SK-N-SH treated with all-trans-retinoic acid at 6 μM for 48 hours (cell line): ENCODE measurements at regions not wholly inside any gene's neighbourhood (a gene's known extent, or its start where the extent isn't known, plus 50 kb on each side); places are given as distances from the start of the nearest gene placed in this dataset.
"Not testable (repeated sequence)": the region's sequence is repeated elsewhere in the genome, so short reads cannot be mapped to it uniquely, and the experiment has no call there.

ENCODE experiments used
- ATAC-seq: fragments of 200-7000 bp; cut with Tn5 transposase; 3 replicates; pipeline ENCODE4 v1.9.1; 2020; ENCODE audit warnings: mild to moderate bottlenecking, moderate library complexity
- ARNTL ChIP-seq: fragments of 450-650 bp; formaldehyde crosslinking; IDR thresholded peaks from 2 replicates; pipeline ENCODE4 v1.5.0; 2020; ENCODE audit warnings: low read depth, mild to moderate bottlenecking, moderate library complexity, borderline replicate concordance
- BACH2 ChIP-seq: fragments of 250-450 bp; sonication (Bioruptor Pico); IDR thresholded peaks from 2 replicates; pipeline ENCODE4 v1.9.0; 2021; ENCODE audit warnings: mild to moderate bottlenecking, borderline replicate concordance
- CREB5 ChIP-seq: fragments of 250-450 bp; sonication (Bioruptor Pico); IDR thresholded peaks from 2 replicates; pipeline ENCODE4 v1.5.1; 2020; ENCODE audit warnings: low read depth, mild to moderate bottlenecking, moderate library complexity
- CSDC2 ChIP-seq: fragments of 250-450 bp; sonication (Bioruptor Pico); IDR thresholded peaks from 2 replicates; pipeline ENCODE4 v1.5.0; 2020; ENCODE audit warnings: mild to moderate bottlenecking, moderate library complexity
- GLIS3 ChIP-seq: fragments of 250-450 bp; sonication (Bioruptor Pico); IDR thresholded peaks from 2 replicates; pipeline ENCODE4 v1.5.0; 2020; ENCODE audit warnings: mild to moderate bottlenecking, moderate library complexity
- ISL1 ChIP-seq: fragments of 250-450 bp; sonication (Bioruptor Pico); IDR thresholded peaks from 2 replicates; pipeline ENCODE4 v2.1.2; 2022; ENCODE audit warnings: mild to moderate bottlenecking, moderate library complexity
- OSR1 ChIP-seq: fragments of 250-450 bp; sonication (Bioruptor Pico); IDR thresholded peaks from 2 replicates; pipeline ENCODE4 v1.8.0; 2022; ENCODE audit warnings: moderate library complexity, mild to moderate bottlenecking, inconsistent platforms
- PPARA ChIP-seq: fragments of 250-450 bp; sonication (Bioruptor Pico); IDR thresholded peaks from 2 replicates; pipeline ENCODE4 v1.5.0; 2020; ENCODE audit warnings: mild to moderate bottlenecking, borderline replicate concordance
- RARB ChIP-seq: fragments of 250-450 bp; sonication (Bioruptor Pico); IDR thresholded peaks from 2 replicates; pipeline ENCODE4 v1.8.0; 2021; ENCODE audit warnings: mild to moderate bottlenecking, moderate library complexity
- SNAI2 ChIP-seq: fragments of 250-450 bp; sonication (Bioruptor Pico); IDR thresholded peaks from 2 replicates; pipeline ENCODE4 v1.5.0; 2020; ENCODE audit warnings: mild to moderate bottlenecking, moderate library complexity
- TCF4 ChIP-seq: fragments of 250-450 bp; sonication (Bioruptor Pico); IDR thresholded peaks from 2 replicates; pipeline ENCODE4 v1.8.0; 2021; ENCODE audit warnings: mild to moderate bottlenecking, moderate library complexity, borderline replicate concordance
- TOX ChIP-seq: fragments of 250-450 bp; sonication (Bioruptor Pico); IDR thresholded peaks from 2 replicates; pipeline ENCODE4 v1.8.0; 2021; ENCODE audit warnings: mild to moderate bottlenecking, moderate library complexity, borderline replicate concordance
- ZC3H10 ChIP-seq: fragments of 250-450 bp; sonication (Bioruptor Pico); IDR thresholded peaks from 2 replicates; pipeline ENCODE4 v1.5.1; 2021; ENCODE audit warnings: mild to moderate bottlenecking, moderate library complexity
- ZFP30 ChIP-seq: fragments of 450-650 bp; formaldehyde crosslinking; IDR thresholded peaks from 2 replicates; pipeline ENCODE4 v1.5.0; 2022; ENCODE audit warnings: mild to moderate bottlenecking, moderate library complexity
- ZNF565 ChIP-seq: fragments of 450-650 bp; formaldehyde crosslinking; conservative IDR thresholded peaks from 2 replicates; pipeline ENCODE4 v1.5.0; 2020; ENCODE audit warnings: low read depth, mild to moderate bottlenecking, moderate library complexity
- ZNF70 ChIP-seq: fragments of 450-650 bp; formaldehyde crosslinking; IDR thresholded peaks from 2 replicates; pipeline ENCODE4 v1.5.0; 2020; ENCODE audit warnings: mild to moderate bottlenecking, moderate library complexity
- ZNF8 ChIP-seq: fragments of 450-650 bp; formaldehyde crosslinking; IDR thresholded peaks from 2 replicates; pipeline ENCODE4 v1.5.0; 2020; ENCODE audit warnings: mild to moderate bottlenecking, moderate library complexity
- TF ChIP-seq, protein P1 (sequence below): fragments of 250-450 bp; sonication (Bioruptor Pico); IDR thresholded peaks from 2 replicates; pipeline ENCODE4 v1.5.0; 2020; ENCODE audit warnings: mild to moderate bottlenecking, moderate library complexity
- TF ChIP-seq, protein P2 (sequence below): fragments of 250-450 bp; sonication (Bioruptor Pico); IDR thresholded peaks from 2 replicates; pipeline ENCODE4 v1.8.0; 2021; ENCODE audit warnings: low read depth, mild to moderate bottlenecking, moderate library complexity, borderline replicate concordance

DNA sequence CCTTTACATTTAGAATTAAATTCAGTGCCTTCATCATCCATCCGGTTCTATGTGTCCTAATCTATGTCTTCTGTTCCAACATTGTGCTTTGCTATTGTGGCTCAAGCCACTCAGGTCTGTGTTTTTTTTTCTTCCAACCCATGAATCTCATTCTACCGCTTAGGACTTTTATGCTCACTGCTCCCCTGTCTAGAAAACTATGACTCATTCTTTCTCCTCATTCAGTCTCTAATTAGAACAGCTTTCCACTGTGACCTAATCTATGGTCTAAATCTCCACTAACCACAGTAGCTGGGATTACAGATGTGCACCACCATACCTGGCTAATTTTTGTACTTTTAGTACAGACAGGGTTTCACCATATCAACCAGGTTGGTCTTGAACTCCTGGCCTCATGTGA lies 418.7 kb downstream of the KCNJ2 start:
- no peak for ATAC-seq
- TF ChIP-seq, protein P1, sequence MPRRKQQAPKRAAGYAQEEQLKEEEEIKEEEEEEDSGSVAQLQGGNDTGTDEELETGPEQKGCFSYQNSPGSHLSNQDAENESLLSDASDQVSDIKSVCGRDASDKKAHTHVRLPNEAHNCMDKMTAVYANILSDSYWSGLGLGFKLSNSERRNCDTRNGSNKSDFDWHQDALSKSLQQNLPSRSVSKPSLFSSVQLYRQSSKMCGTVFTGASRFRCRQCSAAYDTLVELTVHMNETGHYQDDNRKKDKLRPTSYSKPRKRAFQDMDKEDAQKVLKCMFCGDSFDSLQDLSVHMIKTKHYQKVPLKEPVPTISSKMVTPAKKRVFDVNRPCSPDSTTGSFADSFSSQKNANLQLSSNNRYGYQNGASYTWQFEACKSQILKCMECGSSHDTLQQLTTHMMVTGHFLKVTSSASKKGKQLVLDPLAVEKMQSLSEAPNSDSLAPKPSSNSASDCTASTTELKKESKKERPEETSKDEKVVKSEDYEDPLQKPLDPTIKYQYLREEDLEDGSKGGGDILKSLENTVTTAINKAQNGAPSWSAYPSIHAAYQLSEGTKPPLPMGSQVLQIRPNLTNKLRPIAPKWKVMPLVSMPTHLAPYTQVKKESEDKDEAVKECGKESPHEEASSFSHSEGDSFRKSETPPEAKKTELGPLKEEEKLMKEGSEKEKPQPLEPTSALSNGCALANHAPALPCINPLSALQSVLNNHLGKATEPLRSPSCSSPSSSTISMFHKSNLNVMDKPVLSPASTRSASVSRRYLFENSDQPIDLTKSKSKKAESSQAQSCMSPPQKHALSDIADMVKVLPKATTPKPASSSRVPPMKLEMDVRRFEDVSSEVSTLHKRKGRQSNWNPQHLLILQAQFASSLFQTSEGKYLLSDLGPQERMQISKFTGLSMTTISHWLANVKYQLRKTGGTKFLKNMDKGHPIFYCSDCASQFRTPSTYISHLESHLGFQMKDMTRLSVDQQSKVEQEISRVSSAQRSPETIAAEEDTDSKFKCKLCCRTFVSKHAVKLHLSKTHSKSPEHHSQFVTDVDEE (CRISPR knock-in tag), result no peak
- 0 out of 2 replicates have a peak, but pooled peaks have one; percentile 23 for TF ChIP-seq SNAI2 (CRISPR knock-in tag)

GRCh38 chr17:70597774-70598173 lies 428.4 kb downstream of the KCNJ2 start:
- ATAC-seq, result no peak
- no peak for TF ChIP-seq SNAI2 (CRISPR knock-in tag)
- TF ChIP-seq, all 23 proteins: peak for 0

GRCh38 chr17:70599198-70599597 lies 429.9 kb downstream of the KCNJ2 start:
- ATAC-seq, result no peak
- no peak for TF ChIP-seq ZFP30 (CRISPR knock-in tag)
- no peak for TF ChIP-seq ARNTL

DNA sequence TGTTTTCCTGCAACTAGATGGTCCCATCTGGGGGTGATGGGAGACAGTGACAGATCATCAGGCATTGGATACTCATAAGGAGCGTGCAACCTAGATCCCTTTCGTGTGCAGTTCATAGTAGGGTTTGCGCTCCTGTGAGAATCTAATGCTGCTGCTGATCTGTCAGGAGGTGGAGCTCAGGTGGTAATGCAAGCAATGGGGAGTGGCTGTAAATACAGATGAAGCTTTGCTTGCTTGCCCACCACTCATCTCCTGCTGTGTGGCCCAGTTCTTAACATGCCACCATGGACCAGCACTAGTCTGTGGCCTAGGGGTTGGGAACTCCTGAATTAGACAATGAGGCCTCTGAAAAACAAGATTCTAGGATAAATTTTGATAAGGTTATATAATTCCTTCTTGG lies 430.6 kb downstream of the KCNJ2 start:
- not testable (repeated sequence) for ATAC-seq

GRCh38 chr17:70603226-70603625 lies 433.9 kb downstream of the KCNJ2 start:
- TF ChIP-seq ZNF8 (CRISPR knock-in tag) (no peak), TCF4 (CRISPR knock-in tag) (no peak), GLIS3 (CRISPR knock-in tag) (no peak), ZC3H10 (CRISPR knock-in tag) (no peak), RARB (no peak), OSR1 (CRISPR knock-in tag) (no peak), PPARA (CRISPR knock-in tag) (no peak), ZNF70 (no peak), SNAI2 (CRISPR knock-in tag) (no peak), CREB5 (CRISPR knock-in tag) (no peak), ISL1 (CRISPR knock-in tag) (no peak), ZFP30 (CRISPR knock-in tag) (no peak), ZNF565 (CRISPR knock-in tag) (no peak), TOX (CRISPR knock-in tag) (no peak), ARNTL (no peak), BACH2 (no peak), CSDC2 (CRISPR knock-in tag) (no peak)
- TF ChIP-seq, protein P1 (CRISPR knock-in tag), result no peak
- TF ChIP-seq, protein P2, sequence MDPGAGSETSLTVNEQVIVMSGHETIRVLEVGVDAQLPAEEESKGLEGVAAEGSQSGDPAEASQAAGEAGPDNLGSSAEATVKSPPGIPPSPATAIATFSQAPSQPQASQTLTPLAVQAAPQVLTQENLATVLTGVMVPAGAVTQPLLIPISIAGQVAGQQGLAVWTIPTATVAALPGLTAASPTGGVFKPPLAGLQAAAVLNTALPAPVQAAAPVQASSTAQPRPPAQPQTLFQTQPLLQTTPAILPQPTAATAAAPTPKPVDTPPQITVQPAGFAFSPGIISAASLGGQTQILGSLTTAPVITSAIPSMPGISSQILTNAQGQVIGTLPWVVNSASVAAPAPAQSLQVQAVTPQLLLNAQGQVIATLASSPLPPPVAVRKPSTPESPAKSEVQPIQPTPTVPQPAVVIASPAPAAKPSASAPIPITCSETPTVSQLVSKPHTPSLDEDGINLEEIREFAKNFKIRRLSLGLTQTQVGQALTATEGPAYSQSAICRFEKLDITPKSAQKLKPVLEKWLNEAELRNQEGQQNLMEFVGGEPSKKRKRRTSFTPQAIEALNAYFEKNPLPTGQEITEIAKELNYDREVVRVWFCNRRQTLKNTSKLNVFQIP, result no peak
- ATAC-seq, result no peak
